Peyer's patch (tissue), 4 donors: ENCODE measurements at regions not wholly inside any gene's neighbourhood (a gene's known extent, or its start where the extent isn't known, plus 50 kb on each side); places are given as distances from the start of the nearest gene placed in this dataset.

Source experiments
- POLR2A ChIP-seq, 2 donors: fragments of 450-650 bp; IDR thresholded peaks; one replicate each; pipeline ENCODE4 v1.5.1; 2017; ENCODE audit warnings: antibody characterized with exemption in 2 of 2, mild to moderate bottlenecking in 2 of 2, moderate library complexity in 2 of 2
- TF ChIP-seq, protein P1 (sequence below), 6 experiments: fragments of 450-650 bp in 4 of 6; fragments of 200-600 bp in 2 of 6; sonication (generic) in 1 of 6; IDR thresholded peaks; one replicate each; pipeline ENCODE4 v1.5.1; 2017 to 2019; ENCODE audit warnings: antibody characterized with exemption in 6 of 6, mild to moderate bottlenecking in 3 of 6, moderate library complexity in 1 of 6

DNA sequence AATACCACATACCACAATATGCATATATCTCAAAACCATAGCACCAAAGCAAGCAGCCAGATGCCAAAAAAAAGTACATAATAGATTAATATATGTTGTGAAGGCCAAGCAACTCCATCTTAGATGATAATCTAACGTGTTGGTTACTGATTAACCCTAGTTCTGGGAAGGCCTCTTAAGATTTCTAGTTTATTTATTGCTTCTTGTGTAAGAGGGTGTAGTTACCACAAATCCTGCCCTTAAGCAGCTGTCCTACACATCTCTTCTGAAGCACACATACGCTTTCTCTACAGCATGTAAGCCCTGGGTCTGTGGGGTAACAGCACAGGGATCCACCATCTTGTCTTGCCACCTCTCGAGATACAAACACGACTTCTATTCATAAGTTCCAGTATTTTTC, 236.8 kb upstream of the AVPR1A start:
- TF ChIP-seq, protein P1, sequence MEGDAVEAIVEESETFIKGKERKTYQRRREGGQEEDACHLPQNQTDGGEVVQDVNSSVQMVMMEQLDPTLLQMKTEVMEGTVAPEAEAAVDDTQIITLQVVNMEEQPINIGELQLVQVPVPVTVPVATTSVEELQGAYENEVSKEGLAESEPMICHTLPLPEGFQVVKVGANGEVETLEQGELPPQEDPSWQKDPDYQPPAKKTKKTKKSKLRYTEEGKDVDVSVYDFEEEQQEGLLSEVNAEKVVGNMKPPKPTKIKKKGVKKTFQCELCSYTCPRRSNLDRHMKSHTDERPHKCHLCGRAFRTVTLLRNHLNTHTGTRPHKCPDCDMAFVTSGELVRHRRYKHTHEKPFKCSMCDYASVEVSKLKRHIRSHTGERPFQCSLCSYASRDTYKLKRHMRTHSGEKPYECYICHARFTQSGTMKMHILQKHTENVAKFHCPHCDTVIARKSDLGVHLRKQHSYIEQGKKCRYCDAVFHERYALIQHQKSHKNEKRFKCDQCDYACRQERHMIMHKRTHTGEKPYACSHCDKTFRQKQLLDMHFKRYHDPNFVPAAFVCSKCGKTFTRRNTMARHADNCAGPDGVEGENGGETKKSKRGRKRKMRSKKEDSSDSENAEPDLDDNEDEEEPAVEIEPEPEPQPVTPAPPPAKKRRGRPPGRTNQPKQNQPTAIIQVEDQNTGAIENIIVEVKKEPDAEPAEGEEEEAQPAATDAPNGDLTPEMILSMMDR (IDR thresholded peaks at IDR 0.05), result no peak
- TF ChIP-seq POLR2A (IDR thresholded peaks at IDR 0.05), result no peak
